ENCODE measurements at regions not wholly inside any gene's neighbourhood (a gene's known extent, or its start where the extent isn't known, plus 50 kb on each side); places are given as distances from the start of the nearest gene placed in this dataset.

DNA sequence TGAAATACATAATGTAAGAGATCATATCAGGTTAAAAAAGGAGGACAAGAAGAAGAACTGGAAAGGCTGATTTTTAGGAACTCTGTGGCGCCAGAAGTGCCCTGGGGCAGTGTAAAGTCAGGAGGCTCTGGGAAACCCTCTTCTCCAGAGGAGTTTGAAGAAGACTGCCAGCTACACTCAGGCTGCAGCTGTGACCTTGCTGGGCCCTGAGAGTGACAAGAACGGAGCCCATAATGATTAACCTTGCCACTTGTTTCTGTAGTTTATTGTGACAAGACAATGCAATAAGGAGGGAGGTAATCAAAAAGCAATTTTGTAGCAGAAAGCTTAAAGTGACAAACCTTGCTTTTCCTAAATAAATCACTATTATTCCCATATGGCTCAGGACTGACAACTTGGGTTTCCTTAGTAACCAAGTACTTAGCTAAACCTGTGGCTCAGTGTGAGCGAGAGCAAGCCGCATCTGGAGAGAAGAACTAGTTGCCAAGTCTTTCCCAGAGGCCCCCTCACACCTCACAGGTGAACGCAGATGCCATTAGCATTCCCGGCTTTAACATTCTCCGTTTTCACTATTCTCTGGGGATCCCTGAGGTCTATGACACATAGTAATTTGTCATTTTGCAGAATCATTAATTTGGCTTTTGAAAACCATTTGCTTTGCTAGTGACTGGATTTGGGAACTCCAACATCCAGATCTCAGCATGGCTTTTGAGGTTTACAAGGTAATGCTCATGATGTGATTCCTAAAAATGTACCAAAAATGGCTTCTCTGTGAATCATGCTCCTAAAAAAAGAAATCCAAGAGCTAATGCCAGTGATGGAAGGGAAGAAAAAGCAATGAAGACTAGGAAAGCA is 115.9 kb downstream of the OMA1 start:
- no peak for DNase-seq (ENCODE audit: low read depth in 2 of 2)

DNA sequence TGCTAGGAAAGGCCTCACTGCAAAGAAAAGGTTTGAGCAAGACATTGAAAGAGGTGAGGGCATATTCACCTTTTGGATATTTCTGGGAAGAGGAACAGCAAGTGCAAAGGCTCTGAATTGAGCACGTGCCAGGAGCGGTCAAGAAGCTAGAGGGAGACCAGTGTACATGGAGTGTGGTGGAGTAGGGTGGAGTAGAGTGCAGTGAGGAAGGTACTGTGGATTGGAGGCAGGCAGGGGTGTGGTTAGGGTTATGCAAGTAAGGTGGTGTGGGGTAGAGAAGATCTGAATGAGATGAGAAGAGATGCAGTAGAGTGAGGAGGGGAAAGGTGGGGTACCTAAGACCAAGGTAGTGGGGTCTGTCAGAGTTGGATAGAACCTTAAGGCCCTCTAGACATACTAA is 119.6 kb downstream of the OMA1 start:
- DNase-seq (ENCODE audit: low read depth in 2 of 2), result no peak

DNA sequence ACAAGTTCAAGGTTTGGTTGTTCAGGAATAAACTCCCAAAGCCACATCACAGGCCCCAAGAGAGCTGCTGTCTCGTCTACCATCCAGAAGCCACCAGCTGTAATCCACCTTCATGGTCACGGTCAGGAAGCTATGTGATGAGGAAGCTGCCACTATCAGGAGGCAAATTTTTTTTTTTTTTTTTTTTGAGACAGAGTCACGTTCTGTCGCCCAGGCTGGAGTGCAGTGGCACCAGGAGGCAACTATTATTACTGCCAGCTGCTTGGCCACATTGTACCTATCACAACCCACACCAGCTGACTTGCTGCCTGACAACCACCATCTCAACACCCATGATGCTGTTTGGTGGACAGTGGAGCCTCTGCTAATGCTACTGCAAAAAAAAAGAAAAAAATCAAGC is 124.1 kb downstream of the OMA1 start:
- DNase-seq (ENCODE audit: low read depth in 2 of 2), result no peak

DNA sequence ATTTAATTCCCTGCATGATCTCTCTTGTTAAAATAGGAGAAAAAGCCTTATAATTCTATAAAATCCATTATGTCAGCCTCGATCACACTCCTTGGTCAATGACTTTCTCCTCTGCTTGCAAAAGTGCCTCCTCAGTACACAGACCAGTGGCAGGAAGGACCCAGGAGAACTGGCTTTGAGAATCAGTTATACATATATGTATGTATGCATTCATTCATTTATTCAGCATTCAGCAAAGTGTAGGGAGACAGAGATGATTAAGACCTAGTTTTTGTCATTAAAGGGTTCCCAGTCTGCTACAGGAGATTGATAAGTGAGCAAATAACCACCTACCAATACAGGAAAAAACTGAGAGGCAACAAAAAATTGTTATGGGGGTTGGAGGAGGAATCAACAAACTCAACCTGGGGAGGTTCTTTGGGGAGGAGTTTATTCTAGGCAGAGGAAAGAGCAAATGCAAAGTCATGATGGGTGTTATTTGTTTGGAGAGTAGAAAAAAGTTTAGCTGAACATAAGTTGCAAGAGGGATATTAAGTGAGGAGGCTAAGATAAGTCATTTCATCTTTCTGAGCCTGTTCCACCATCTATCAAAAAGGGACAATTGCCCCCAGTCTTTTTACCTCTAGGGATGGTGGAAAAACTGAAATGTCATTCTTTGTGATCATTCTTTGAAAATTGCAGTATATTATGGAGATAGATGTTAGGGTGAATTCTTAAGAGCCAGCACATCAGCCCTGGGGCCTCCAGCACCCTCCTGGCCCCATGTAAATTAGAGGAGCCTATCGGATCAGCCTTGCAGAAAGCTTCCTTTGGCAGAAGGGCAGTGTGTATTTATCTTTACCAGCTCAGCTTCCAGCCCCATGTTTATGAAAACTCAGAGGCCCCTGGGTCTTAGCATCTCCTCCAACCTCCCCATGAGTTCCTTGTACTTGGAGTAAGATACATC is 128.0 kb downstream of the OMA1 start:
- no peak for DNase-seq (ENCODE audit: low read depth in 2 of 2)

DNA sequence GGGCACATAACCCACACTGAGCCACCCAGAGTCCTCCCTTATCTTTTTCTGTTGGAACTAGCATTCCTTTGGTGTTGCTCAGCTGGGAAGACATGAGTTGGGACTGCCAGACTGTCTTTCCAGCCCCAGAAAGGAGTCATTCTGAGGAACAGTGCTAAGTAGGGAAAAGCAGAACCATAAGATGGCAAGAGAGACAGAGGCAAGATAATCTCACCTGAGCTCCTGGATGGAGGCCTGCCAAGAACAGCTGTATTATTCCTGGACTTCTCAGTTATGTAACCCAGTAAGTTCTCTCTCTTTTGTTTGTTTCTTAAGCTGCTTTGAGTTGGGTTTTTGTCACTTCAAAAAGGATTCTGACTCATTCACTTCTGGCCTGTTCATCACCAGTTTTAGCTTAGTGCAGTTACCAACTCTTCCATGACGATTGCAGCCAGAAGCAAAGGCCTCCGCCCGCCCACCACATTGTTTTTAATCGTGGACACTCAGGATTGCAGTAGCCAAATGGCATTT is 134.4 kb downstream of the OMA1 start:
- DNase-seq (ENCODE audit: low read depth in 2 of 2), result no peak

DNA sequence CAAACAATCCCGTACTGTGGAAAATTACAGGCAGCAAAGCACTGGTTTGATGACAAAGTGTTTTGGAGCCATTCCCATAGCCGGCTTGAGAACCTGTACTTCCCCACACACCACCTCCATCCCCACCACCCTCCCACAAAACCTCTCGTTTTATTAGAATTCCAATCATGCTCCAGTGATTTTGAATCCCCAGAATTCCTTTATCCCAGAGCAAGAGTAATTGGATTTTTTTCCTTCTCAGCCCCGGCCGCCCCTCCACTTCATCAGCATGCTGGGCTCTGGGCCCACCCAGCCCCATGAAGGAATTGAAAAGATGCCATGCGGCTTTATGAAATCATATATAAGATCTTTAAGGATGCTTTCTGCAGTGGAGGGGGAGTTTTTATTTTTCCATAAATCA is 136.6 kb downstream of the OMA1 start:
- DNase-seq (ENCODE audit: low read depth in 2 of 2), result no peak

DNA sequence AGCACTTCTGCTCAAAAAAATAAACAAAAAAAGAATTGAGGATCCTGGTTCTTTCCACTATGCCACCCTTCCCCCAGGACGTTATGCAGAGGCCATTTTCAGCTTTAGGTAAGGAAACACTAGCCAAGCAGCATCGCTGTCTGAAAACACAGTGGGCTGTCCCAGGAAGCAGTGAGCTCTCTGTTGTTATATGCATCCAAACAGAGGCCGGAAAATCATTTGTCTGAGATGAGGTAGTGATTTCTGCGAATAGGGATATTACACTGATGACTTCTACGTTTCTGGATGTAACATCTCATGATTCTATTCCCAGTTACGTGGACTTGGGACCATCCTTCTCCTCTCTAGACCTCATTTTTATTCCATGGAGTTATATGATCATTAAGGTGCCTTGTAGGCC is 137.2 kb downstream of the OMA1 start:
- no peak for DNase-seq (ENCODE audit: low read depth in 2 of 2)

DNA sequence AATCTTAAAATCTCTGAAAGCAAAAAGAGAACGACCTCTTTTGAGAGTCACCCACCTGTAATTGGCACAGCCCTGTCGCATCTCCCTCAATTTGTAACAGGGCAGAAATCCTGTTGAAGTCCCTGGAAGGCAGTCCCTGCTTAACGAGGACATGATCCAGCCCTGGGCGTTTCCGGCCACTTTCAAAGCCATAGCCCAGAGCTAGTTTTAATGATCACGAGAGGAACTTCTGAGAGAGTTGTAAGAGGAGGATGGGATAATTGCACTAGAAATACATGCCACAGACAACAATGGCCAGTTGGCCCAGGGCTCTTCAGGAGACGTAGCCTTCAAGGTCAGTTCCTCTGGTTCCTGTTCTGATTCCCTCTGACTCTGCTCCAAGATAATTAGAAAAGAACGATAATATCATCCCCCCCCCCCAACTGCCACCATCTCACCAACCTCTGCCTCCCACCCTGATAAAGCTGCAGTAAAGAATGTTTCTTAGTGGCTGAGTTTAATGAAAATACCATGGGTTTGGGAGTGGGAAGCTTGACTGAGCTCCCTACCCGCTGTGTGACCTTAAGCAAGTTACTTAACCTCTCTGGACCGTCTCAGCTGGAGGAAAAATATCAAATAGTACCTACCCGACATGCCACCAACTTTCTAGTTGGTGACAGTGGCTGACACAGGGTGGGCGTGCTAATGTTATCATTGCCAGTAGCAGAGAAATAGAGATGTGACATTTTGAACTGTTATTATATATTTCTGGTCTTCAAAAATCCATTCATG is 140.0 kb downstream of the OMA1 start:
- no peak for DNase-seq (ENCODE audit: low read depth in 2 of 2)

DNA sequence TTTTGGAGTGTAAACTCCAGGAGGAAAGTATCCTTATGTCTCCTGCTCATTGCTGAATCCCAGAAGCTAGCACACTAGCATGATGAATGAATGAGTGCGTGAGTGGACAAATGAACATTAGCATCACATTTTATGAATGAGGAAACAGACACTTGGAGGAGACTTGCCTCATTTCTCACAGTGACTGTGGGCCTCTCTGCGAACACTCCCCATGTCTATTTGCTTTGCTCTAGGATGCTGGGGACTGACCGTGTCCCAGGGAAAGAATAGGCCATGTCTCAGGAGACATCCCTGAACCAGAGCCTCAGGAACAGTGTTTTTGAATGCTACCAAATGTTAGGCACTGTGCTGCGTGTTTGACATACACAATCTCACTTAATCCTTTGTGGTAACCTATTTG is 140.9 kb downstream of the OMA1 start:
- DNase-seq (ENCODE audit: low read depth in 2 of 2), result no peak

DNA sequence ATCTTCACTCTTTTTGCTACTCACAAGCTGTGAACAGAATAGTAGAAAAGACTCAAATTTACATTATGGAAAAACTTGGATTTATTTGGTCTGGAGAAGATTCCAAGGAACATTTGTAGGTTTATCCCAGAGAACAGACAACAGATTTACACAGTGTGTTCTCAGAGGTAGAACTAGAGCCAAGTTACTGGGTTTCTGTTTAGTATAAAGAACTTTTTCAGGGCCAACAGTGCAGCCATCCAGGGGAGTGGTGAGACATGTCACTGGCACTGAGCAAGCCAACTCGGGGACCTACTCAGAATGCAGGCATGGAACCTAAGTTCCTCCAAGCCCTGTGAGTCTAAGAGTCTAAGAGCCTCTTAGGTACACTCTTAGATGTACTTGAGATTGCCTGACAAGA is 142.6 kb downstream of the OMA1 start:
- DNase-seq (ENCODE audit: low read depth in 2 of 2), result no peak

DNA sequence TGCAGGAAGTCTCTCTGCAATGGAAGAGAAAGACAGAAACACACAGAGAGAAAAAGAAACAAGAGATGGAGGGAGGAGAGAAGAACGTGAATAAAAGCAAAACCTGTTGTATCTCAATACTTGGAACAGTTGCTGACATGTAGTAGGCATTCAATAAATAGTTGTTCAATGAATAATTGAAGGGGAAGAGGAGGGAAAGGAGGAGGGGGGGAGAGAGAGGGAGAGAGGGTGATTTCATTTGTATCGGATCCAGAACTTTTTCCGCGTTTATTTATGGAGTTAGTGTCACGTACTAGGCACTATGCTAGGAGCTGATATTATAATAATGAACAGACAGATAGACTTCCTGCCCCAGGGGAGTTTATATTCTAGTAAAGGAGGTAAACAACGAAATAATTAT is 144.1 kb downstream of the OMA1 start:
- no peak for DNase-seq (ENCODE audit: low read depth in 2 of 2)

DNA sequence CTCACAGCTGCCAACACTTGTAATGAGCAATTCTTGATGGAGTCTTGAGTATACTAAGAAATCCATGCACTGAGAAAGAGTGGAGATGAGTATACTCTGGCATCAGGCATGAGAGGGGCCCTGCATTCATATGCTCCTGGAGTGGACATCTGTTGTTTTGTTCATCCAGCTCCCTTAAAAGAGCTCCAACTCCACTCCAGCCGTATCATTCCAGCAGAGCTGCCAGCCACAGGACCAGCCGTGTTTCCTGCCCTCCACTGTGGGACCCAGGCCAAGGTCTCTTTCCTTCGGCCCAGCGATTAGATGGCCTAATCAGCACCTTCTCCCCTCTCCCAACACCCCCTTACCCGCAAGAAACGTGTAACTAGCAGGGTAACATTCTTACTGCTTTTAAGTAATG is 144.5 kb downstream of the OMA1 start:
- DNase-seq (ENCODE audit: low read depth in 2 of 2), result no peak

DNA sequence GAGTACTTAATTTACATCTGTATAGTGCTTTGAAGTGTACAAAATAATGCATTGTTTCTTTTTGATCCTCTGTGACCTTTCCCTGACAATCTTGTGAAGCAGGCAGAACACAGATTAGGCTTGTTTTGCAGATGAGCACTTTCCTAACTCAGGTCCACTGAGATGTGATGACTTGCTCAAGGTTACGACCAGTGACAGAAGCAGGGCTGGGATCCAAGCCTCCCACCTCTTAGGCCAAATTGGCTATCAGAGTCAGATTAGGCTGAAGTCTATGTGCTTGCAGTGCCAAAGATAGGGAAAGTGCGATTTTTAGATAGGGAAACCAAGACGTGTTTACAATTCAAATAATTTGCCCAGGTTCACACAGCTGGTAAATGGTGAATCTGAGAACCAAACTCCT is 147.3 kb downstream of the OMA1 start:
- no peak for DNase-seq (ENCODE audit: low read depth in 2 of 2)

DNA sequence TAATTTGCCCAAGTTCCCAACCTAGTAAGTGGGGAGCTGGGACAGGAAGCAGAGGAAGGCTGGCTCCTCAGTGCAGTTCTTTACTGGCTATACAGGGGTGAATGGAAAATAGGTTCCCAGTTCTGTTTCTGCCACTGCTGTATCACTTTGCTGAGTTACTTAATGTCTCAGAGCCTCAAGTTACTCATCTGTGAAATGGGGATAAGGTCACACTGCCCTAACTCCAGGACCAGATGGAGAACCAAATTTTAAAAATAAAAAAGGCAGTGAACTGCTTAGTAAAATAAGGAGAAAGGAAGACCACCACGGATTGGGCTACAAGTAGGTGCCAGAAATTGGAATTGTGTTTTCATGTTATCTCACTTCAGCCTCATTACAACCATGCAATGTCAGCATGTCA is 147.8 kb downstream of the OMA1 start:
- no peak for DNase-seq (ENCODE audit: low read depth in 2 of 2)

DNA sequence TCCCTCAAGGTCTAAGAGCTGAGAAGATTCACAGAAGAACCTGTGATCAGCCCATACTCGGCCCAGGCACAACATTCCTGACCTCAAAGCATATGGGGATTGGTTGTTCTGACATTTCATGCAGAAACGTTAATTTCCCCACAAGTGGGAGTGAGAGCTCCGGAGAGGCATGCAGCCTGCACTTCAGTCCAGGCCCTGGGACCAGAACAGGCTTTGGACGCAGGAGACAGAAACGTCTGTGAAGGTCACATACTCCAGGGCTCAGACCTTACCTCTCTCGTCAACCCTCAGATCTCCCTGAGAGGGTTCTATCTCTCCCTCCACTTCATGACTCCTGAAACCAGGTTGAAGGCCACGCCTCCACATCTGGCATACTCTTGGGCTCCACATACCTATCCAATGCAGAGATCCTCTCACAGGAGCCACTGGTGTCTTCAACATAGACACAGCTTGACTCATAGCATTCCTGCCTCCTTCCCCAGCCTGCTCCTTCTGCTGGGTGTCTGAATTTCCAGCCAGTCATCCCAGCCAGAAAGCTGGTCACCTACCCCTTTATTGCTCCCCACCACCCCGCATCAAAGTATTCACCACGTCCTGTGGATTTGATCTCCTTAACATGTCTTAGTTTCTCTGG is 149.2 kb downstream of the OMA1 start:
- no peak for DNase-seq (ENCODE audit: low read depth in 2 of 2)

DNA sequence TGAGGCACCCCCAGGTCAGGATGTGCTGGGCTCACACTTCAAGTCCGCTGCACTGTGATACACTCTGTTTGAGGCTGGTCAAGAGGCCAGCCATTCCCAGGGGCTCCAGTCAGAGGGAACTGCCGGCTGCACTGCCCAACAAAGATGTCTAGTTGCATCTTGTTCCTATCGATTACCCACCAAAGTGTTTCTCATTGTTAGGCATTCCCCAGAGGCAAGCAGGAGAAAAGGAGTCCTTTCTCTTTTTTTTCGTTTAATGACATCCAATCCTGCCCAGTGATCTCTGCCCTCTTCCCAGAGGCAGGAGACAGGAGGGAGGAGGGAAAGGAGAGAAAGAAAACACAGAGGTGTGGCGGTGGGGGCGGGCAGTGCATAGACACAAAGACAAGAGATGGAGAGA is 150.4 kb downstream of the OMA1 start:
- DNase-seq (ENCODE audit: low read depth in 2 of 2), result no peak

DNA sequence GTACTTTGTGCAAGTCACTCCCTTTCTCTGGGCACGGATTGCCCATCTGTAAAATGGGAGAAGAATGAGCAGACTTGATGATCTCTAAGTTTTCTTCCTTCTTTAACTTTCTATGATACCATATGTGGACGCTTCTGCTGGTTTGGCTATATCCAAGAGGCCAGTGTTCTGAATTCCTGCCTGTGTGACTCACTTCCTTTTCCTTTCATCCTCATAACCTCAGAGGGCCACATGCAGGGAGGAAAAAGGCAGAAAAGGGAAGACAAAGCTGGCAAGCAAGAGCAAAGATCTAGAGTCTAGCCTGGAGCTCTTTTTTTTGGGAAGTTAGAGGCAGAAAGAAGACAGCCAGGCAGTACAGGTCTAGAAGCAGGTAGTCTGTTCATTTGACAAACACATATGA is 151.2 kb downstream of the OMA1 start:
- DNase-seq (ENCODE audit: low read depth in 2 of 2), result no peak

DNA sequence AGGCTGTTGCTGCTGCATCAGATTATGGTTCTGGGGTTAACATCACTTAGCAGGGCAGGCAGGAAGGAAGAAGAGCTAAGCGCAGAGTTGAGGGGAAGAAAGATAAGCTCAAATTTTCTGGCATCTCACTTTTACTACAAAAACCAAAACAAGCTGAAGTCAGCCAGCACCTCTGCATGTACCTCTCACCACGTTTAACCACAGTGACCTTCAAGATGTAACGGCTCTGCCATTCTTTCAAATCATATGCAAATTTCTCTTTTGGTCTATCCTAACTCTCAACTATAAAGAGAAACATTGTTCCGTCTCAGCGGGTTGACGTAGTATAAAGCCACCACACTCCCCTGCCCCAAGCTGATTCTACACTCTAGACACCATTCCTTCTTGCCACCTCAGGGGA is 154.4 kb downstream of the OMA1 start:
- DNase-seq (ENCODE audit: low read depth in 2 of 2), result no peak

DNA sequence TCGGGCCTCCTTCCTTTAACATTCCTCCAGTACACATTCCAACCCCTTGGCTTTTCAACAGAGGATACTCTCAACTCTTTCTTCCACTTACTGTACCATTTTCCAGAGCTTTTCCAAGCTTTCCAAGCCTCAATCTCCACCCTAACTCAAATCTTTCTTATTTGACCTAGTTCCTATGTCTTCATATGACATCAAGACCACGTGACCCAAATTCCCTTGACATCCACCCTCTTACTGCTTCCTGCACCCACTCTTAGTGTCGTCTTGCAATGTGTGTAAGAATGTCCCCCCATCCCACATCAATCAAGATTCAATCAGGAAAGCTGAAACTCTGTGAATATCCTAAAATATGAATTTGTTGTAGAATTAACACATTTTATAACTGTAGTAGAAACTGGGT is 155.0 kb downstream of the OMA1 start:
- DNase-seq (ENCODE audit: low read depth in 2 of 2), result no peak

DNA sequence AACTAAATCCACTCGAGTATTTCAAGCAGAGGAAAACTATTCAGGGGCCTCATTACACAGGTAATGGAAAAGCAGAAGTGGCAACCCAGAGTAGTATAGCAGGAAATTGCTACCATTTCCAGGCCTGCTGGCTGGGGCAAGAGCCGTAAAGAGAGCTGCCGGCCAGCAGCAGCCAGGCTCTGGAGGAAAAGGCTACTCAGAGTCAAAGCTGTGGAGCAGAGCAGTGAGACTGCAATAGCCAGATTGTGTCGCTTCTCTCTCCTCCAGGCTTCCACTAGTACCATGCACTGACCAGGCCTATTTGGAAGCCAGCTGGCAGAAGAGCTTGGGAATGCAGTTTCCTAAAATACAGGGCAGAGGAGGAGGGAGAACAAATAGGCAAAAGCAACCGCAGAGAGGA is 155.5 kb downstream of the OMA1 start:
- no peak for DNase-seq (ENCODE audit: low read depth in 2 of 2)

DNA sequence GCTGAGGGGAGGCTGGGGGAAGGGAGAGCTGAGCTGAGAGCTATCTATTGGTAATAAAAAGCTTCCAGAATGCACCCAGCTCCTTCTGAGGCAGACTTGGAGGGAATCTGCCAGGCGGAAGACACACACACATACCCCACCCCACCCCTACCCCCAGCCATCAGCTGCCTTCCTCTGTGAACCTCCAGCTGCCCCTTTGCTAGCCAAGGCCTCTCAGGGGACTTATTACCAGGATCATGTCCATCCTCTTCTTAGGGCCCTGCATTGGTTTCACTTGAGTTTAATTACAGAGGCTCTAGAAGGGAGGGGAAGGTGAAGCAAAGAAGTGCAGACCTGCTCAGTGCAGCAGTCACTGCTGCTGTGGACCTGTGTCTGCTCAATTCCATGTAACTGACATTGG is 156.4 kb downstream of the OMA1 start:
- DNase-seq (ENCODE audit: low read depth in 2 of 2), result no peak

DNA sequence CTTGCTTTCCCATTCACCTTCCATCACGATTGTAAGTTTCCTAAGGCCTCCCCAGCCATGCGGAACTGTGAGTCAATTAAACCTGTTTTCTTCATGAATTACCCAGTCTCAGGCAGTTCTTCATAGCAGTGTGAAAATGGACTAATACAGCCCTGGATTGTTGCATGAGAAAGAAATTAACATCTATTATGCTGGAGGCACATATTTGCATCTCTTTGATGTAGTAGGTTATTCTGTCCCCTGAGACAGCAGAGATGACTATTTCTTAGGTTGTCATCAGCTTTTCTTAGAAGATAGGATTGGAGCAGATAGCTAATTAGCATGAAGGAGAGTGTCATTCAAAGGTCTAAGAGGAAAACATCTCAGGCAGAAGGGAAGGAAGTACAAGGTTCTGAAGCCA is 166.2 kb downstream of the OMA1 start:
- DNase-seq (ENCODE audit: low read depth in 2 of 2), result no peak

All from stimulated activated CD4-positive, alpha-beta T cell treated with anti-CD3 and anti-CD28 coated beads, Interleukin-1b, Interleukin-23, amount 100 ng/mL, for 1 hour (primary cell).